MG63 (cell line): ENCODE measurements at regions not wholly inside any gene's neighbourhood (a gene's known extent, or its start where the extent isn't known, plus 50 kb on each side); places are given as distances from the start of the nearest gene placed in this dataset.
"Not testable (repeated sequence)": the region's sequence is repeated elsewhere in the genome, so short reads cannot be mapped to it uniquely, and the experiment has no call there.

Experiments
- DNase-seq: peaks from one replicate; pipeline ENCODE4 v3.0.0-alpha.2; 2020
- H3K27me3 ChIP-seq: fragments of 250-450 bp; sonication (Bioruptor Pico); 2 replicates; pipeline ENCODE4 v1.5.1; 2020; ENCODE audit warnings: mild to moderate bottlenecking, moderate library complexity
- H3K36me3 ChIP-seq: fragments of 250-450 bp; sonication (Bioruptor Pico); 2 replicates; pipeline ENCODE4 v1.5.1; 2020; ENCODE audit warnings: mild to moderate bottlenecking, moderate library complexity
- H3K4me3 ChIP-seq: fragments of 250-450 bp; sonication (Bioruptor Pico); 2 replicates; pipeline ENCODE4 v1.5.1; 2020; ENCODE audit warnings: mild to moderate bottlenecking, moderate library complexity
- H3K9me3 ChIP-seq: fragments of 250-450 bp; sonication (Bioruptor Pico); 2 replicates; pipeline ENCODE4 v1.5.1; 2020; ENCODE audit warnings: mild to moderate bottlenecking, moderate library complexity

- Histone ChIP-seq H3K9me3 (no peaks in the 10 kb centered on the region), H3K27me3 (no peaks in the 10 kb centered on the region), H3K36me3 (no peaks in the 10 kb centered on the region), H3K4me3 (no peak overlapping the region)
- DNase-seq = no peak
Observed at GRCh38 chr6:168871642-168872315, 381.9 kb downstream of the THBS2 start.

- Histone ChIP-seq H3K36me3 (no peaks in the 10 kb centered on the region), H3K9me3 (no peaks in the 10 kb centered on the region), H3K4me3 (no peak overlapping the region), H3K27me3 (no peaks in the 10 kb centered on the region)
- no peak for DNase-seq
Observed at GRCh38 chr6:168870982-168871381, 382.7 kb downstream of the THBS2 start.

GRCh38 chr6:168867247-168868102, 386.2 kb downstream of the THBS2 start:
- Histone ChIP-seq H3K4me3 (no peak overlapping the region), H3K9me3 (no peaks in the 10 kb centered on the region), H3K36me3 (no peaks in the 10 kb centered on the region), H3K27me3 (no peaks in the 10 kb centered on the region)
- DNase-seq = no peak

- Histone ChIP-seq H3K27me3 (no peaks in the 10 kb centered on the region), H3K4me3 (no peak overlapping the region), H3K9me3 (no peaks in the 10 kb centered on the region), H3K36me3 (no peaks in the 10 kb centered on the region)
- DNase-seq = no peak
Observed at GRCh38 chr6:168866534-168866933, 387.1 kb downstream of the THBS2 start.

GRCh38 chr6:168865522-168865921, 388.1 kb downstream of the THBS2 start:
- no peak for DNase-seq
- no peaks in the 10 kb centered on the region for H3K27me3 ChIP-seq
- H3K9me3 ChIP-seq = no peaks in the 10 kb centered on the region
- no peak overlapping the region for H3K4me3 ChIP-seq
- no peaks in the 10 kb centered on the region for H3K36me3 ChIP-seq

GRCh38 chr6:168864541-168865460, 388.8 kb downstream of the THBS2 start:
- Histone ChIP-seq H3K36me3 (no peaks in the 10 kb centered on the region), H3K4me3 (no peak overlapping the region), H3K27me3 (no peaks in the 10 kb centered on the region), H3K9me3 (no peaks in the 10 kb centered on the region)
- DNase-seq = no peak

- H3K27me3 ChIP-seq = no peaks in the 10 kb centered on the region
- DNase-seq = no peak
- H3K4me3 ChIP-seq = no peak overlapping the region
- no peaks in the 10 kb centered on the region for H3K9me3 ChIP-seq
- H3K36me3 ChIP-seq = no peaks in the 10 kb centered on the region
Observed at GRCh38 chr6:168863467-168863866, 390.2 kb downstream of the THBS2 start.

- H3K4me3 ChIP-seq = no peak overlapping the region
- no peaks in the 10 kb centered on the region for H3K27me3 ChIP-seq
- no peaks in the 10 kb centered on the region for H3K36me3 ChIP-seq
- DNase-seq = no peak
- no peaks in the 10 kb centered on the region for H3K9me3 ChIP-seq
Observed at GRCh38 chr6:168862346-168862980, 391.2 kb downstream of the THBS2 start.

GRCh38 chr6:168860987-168861386, 392.7 kb downstream of the THBS2 start:
- Histone ChIP-seq H3K27me3 (no peaks in the 10 kb centered on the region), H3K36me3 (no peaks in the 10 kb centered on the region), H3K4me3 (no peak overlapping the region), H3K9me3 (no peaks in the 10 kb centered on the region)
- DNase-seq = no peak

- DNase-seq = no peak
- Histone ChIP-seq H3K36me3 (no peaks in the 10 kb centered on the region), H3K9me3 (no peaks in the 10 kb centered on the region), H3K27me3 (no peaks in the 10 kb centered on the region), H3K4me3 (no peak overlapping the region)
Observed at GRCh38 chr6:168860341-168860740, 393.3 kb downstream of the THBS2 start.

GRCh38 chr6:168858926-168859325, 394.7 kb downstream of the THBS2 start:
- no peaks in the 10 kb centered on the region for H3K36me3 ChIP-seq
- no peaks in the 10 kb centered on the region for H3K27me3 ChIP-seq
- H3K4me3 ChIP-seq = no peak overlapping the region
- no peaks in the 10 kb centered on the region for H3K9me3 ChIP-seq
- DNase-seq = no peak

GRCh38 chr6:168856914-168857313, 396.7 kb downstream of the THBS2 start:
- Histone ChIP-seq H3K9me3 (no peaks in the 10 kb centered on the region), H3K27me3 (no peaks in the 10 kb centered on the region), H3K4me3 (no peak overlapping the region), H3K36me3 (no peaks in the 10 kb centered on the region)
- no peak for DNase-seq

- H3K27me3 ChIP-seq = no peaks in the 10 kb centered on the region
- peak; percentile 16 for DNase-seq
- H3K4me3 ChIP-seq = peak overlapping the region; percentile 39
- H3K9me3 ChIP-seq = no peaks in the 10 kb centered on the region
- H3K36me3 ChIP-seq = no peaks in the 10 kb centered on the region
Observed at GRCh38 chr6:168852376-168852884, 401.2 kb downstream of the THBS2 start.

GRCh38 chr6:168851460-168852375, 401.9 kb downstream of the THBS2 start:
- Histone ChIP-seq H3K9me3 (no peaks in the 10 kb centered on the region), H3K27me3 (no peaks in the 10 kb centered on the region), H3K36me3 (no peaks in the 10 kb centered on the region), H3K4me3 (peak overlapping the region; percentile 39)
- no peak for DNase-seq

- H3K27me3 ChIP-seq, H3K4me3 ChIP-seq, H3K36me3 ChIP-seq, H3K9me3 ChIP-seq, DNase-seq: not testable (repeated sequence)
Observed at GRCh38 chr6:168850027-168850736, 403.5 kb downstream of the THBS2 start.
